Skeletal muscle cell (primary cell): ENCODE measurements at regions not wholly inside any gene's neighbourhood (a gene's known extent, or its start where the extent isn't known, plus 50 kb on each side); places are given as distances from the start of the nearest gene placed in this dataset.
"Not testable (repeated sequence)": the region's sequence is repeated elsewhere in the genome, so short reads cannot be mapped to it uniquely, and the experiment has no call there.

Experiments
- DNase-seq: peaks from one replicate; pipeline ENCODE4 v3.0.0-alpha.2; 2010; ENCODE audit warnings: low read depth
- H3K4me3 ChIP-seq: 2 replicates; pipeline ENCODE4 v1.5.1; 2011; ENCODE audit warnings: low read depth, mild to moderate bottlenecking, control low read depth, low read length, moderate library complexity

- DNase-seq: no peak
Observed at GRCh38 chr9:86601697-86602096, 247.5 kb upstream of the TUT7 start.

GRCh38 chr9:86600977-86601376 is 246.8 kb upstream of the TUT7 start:
- no peak for DNase-seq
- no peak overlapping the region for H3K4me3 ChIP-seq

More at GRCh38 chr9:86601697-86602096, 247.5 kb upstream of the TUT7 start:
- H3K4me3 ChIP-seq: no peak overlapping the region

GRCh38 chr9:86600291-86600690 is 246.1 kb upstream of the TUT7 start:
- H3K4me3 ChIP-seq: no peak overlapping the region
- no peak for DNase-seq

GRCh38 chr9:86599561-86599960 is 245.4 kb upstream of the TUT7 start:
- DNase-seq: no peak
- no peak overlapping the region for H3K4me3 ChIP-seq

GRCh38 chr9:86598411-86599239 is 244.4 kb upstream of the TUT7 start:
- H3K4me3 ChIP-seq: no peak overlapping the region
- DNase-seq: no peak

- DNase-seq: no peak
- no peak overlapping the region for H3K4me3 ChIP-seq
Observed at GRCh38 chr9:86594724-86595123, 240.5 kb upstream of the TUT7 start.

GRCh38 chr9:86591472-86591871 is 237.3 kb upstream of the TUT7 start:
- H3K4me3 ChIP-seq: no peak overlapping the region
- no peak for DNase-seq

GRCh38 chr9:86589730-86590129 is 235.5 kb upstream of the TUT7 start:
- no peak overlapping the region for H3K4me3 ChIP-seq
- DNase-seq: no peak

GRCh38 chr9:86589273-86589672 is 235.1 kb upstream of the TUT7 start:
- no peak for DNase-seq
- no peak overlapping the region for H3K4me3 ChIP-seq

- H3K4me3 ChIP-seq: no peak overlapping the region
- DNase-seq: no peak
Observed at GRCh38 chr9:86586144-86586494, 231.9 kb upstream of the TUT7 start.

- H3K4me3 ChIP-seq: no peak overlapping the region
- DNase-seq: no peak
Observed at GRCh38 chr9:86585422-86586143, 231.4 kb upstream of the TUT7 start.

- no peak overlapping the region for H3K4me3 ChIP-seq
- DNase-seq: no peak
Observed at GRCh38 chr9:86580688-86581087, 226.5 kb upstream of the TUT7 start.

- H3K4me3 ChIP-seq: no peak overlapping the region
- no peak for DNase-seq
Observed at GRCh38 chr9:86578722-86579121, 224.5 kb upstream of the TUT7 start.

- no peak overlapping the region for H3K4me3 ChIP-seq
- DNase-seq: no peak
Observed at GRCh38 chr9:86577420-86578333, 223.5 kb upstream of the TUT7 start.

GRCh38 chr9:86575825-86576525 is 221.8 kb upstream of the TUT7 start:
- H3K4me3 ChIP-seq: no peak overlapping the region
- DNase-seq: no peak

- DNase-seq: no peak
Observed at GRCh38 chr9:86575137-86575536, 220.9 kb upstream of the TUT7 start.

GRCh38 chr9:86573886-86574285 is 219.7 kb upstream of the TUT7 start:
- no peak overlapping the region for H3K4me3 ChIP-seq
- no peak for DNase-seq

More at GRCh38 chr9:86575137-86575536, 220.9 kb upstream of the TUT7 start:
- H3K4me3 ChIP-seq: no peak overlapping the region

- no peak for DNase-seq
- H3K4me3 ChIP-seq: no peak overlapping the region
Observed at GRCh38 chr9:86572904-86573303, 218.7 kb upstream of the TUT7 start.

- H3K4me3 ChIP-seq, DNase-seq: not testable (repeated sequence)
Observed at GRCh38 chr9:86565603-86566002, 211.4 kb upstream of the TUT7 start.
